ENCODE measurements at regions not wholly inside any gene's neighbourhood (a gene's known extent, or its start where the extent isn't known, plus 50 kb on each side); places are given as distances from the start of the nearest gene placed in this dataset.

- intact Hi-C loops (cut with DNase I) = no loop called here
- 24 to 64% methylated on average over 3 of the region's 3 CpGs for WGBS, 2 donors
- TF ChIP-seq POLR2A (IDR thresholded peaks at IDR 0.05) = no peak
- TF ChIP-seq, protein P1, sequence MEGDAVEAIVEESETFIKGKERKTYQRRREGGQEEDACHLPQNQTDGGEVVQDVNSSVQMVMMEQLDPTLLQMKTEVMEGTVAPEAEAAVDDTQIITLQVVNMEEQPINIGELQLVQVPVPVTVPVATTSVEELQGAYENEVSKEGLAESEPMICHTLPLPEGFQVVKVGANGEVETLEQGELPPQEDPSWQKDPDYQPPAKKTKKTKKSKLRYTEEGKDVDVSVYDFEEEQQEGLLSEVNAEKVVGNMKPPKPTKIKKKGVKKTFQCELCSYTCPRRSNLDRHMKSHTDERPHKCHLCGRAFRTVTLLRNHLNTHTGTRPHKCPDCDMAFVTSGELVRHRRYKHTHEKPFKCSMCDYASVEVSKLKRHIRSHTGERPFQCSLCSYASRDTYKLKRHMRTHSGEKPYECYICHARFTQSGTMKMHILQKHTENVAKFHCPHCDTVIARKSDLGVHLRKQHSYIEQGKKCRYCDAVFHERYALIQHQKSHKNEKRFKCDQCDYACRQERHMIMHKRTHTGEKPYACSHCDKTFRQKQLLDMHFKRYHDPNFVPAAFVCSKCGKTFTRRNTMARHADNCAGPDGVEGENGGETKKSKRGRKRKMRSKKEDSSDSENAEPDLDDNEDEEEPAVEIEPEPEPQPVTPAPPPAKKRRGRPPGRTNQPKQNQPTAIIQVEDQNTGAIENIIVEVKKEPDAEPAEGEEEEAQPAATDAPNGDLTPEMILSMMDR (IDR thresholded peaks at IDR 0.05) = no peak
- no peak for TF ChIP-seq POLR2AphosphoS5 (IDR thresholded peaks at IDR 0.05)
- no peak for TF ChIP-seq EP300 (IDR thresholded peaks at IDR 0.05)
- no peak overlapping the region for H3K4me3 ChIP-seq
- no peaks in the 10 kb centered on the region for H3K9me3 ChIP-seq
- H3K36me3 ChIP-seq = no peaks in the 10 kb centered on the region
- H3K27ac ChIP-seq = no peak overlapping the region
- no peak for DNase-seq
- H3K4me1 ChIP-seq = no peaks in the 10 kb centered on the region
- no peaks in the 10 kb centered on the region for H3K27me3 ChIP-seq
These were observed 133.9 kb upstream of the FSHR start for GRCh38 chr2:49288113-49288705.

DNA sequence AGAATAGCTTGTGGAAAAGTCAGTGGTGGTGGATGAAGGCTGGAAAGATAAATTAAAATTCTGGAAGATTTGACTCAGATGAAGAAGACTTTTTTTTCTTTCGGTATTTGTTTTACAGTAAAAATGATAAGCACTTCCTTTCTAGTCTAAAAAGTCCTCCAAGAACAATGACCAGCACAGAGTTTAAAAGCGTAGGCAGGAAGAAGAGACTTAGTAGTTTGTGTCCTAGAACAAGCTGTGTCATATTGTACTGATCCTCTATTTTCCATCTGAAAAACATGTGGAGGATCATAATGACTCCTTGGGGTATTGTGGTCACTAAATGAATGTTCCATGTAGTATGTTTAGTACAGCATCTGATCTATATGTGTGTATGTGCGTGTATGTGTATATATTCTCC lies 132.4 kb upstream of the FSHR start:
- Histone ChIP-seq H3K4me1 (no peaks in the 10 kb centered on the region), H3K27me3 (no peaks in the 10 kb centered on the region), H3K27ac (no peak overlapping the region), H3K36me3 (no peaks in the 10 kb centered on the region), H3K4me3 (no peak overlapping the region), H3K9me3 (no peaks in the 10 kb centered on the region)
- intact Hi-C loops (cut with DNase I) = no loop called here
- 81 to 92% methylated on average over 3 of the region's 3 CpGs for WGBS, 2 donors
- TF ChIP-seq EP300 (IDR thresholded peaks at IDR 0.05) = no peak
- no peak for DNase-seq

GRCh38 chr2:49286045-49286444 lies 131.7 kb upstream of the FSHR start:
- DNase-seq = no peak
- Histone ChIP-seq H3K4me3 (no peak overlapping the region), H3K36me3 (no peaks in the 10 kb centered on the region), H3K27me3 (no peaks in the 10 kb centered on the region), H3K9me3 (no peaks in the 10 kb centered on the region), H3K27ac (no peak overlapping the region), H3K4me1 (no peaks in the 10 kb centered on the region)
- TF ChIP-seq, protein P1 (IDR thresholded peaks at IDR 0.05) = no peak
- no peak for TF ChIP-seq POLR2A (IDR thresholded peaks at IDR 0.05)
- no peak for TF ChIP-seq EP300 (IDR thresholded peaks at IDR 0.05)
- intact Hi-C loops (cut with DNase I) = no loop called here
- 67 to 78% methylated on average over 2 of the region's 2 CpGs for WGBS, 2 donors

- Histone ChIP-seq H3K4me1 (no peaks in the 10 kb centered on the region), H3K27me3 (no peaks in the 10 kb centered on the region), H3K36me3 (no peaks in the 10 kb centered on the region), H3K9me3 (no peaks in the 10 kb centered on the region), H3K27ac (no peak overlapping the region), H3K4me3 (no peak overlapping the region)
- no peak for DNase-seq
- WGBS, 2 donors = 69 to 80% methylated on average over 1 of the region's 1 CpG
- TF ChIP-seq EP300 (IDR thresholded peaks at IDR 0.05) (no peak), POLR2A (IDR thresholded peaks at IDR 0.05) (no peak), POLR2AphosphoS5 (IDR thresholded peaks at IDR 0.05) (no peak)
- TF ChIP-seq, protein P1 (IDR thresholded peaks at IDR 0.05) = no peak
- intact Hi-C loops (cut with DNase I) = no loop called here
These were observed 124.2 kb upstream of the FSHR start for GRCh38 chr2:49278561-49278960.

- Histone ChIP-seq H3K4me1 (no peaks in the 10 kb centered on the region), H3K36me3 (no peaks in the 10 kb centered on the region), H3K9me3 (no peaks in the 10 kb centered on the region), H3K27ac (no peak overlapping the region), H3K4me3 (no peak overlapping the region), H3K27me3 (no peaks in the 10 kb centered on the region)
- DNase-seq = no peak
- TF ChIP-seq, protein P1 (IDR thresholded peaks at IDR 0.05) = no peak
- TF ChIP-seq POLR2AphosphoS5 (IDR thresholded peaks at IDR 0.05) (no peak), EP300 (IDR thresholded peaks at IDR 0.05) (no peak), POLR2A (IDR thresholded peaks at IDR 0.05) (no peak)
- intact Hi-C loops (cut with DNase I) = no loop called here
These were observed 123.8 kb upstream of the FSHR start for GRCh38 chr2:49278141-49278540.
